GM12874 (cell line): ENCODE measurements at regions not wholly inside any gene's neighbourhood (a gene's known extent, or its start where the extent isn't known, plus 50 kb on each side); places are given as distances from the start of the nearest gene placed in this dataset.

Source experiments
- TF ChIP-seq, protein P1 (sequence below): IDR thresholded peaks from 2 replicates; pipeline ENCODE4 v1.5.1; 2011; ENCODE audit warnings: low read depth, mild to moderate bottlenecking, control low read depth, low read length, moderate library complexity; ENCODE audit not compliant: insufficient read depth

DNA sequence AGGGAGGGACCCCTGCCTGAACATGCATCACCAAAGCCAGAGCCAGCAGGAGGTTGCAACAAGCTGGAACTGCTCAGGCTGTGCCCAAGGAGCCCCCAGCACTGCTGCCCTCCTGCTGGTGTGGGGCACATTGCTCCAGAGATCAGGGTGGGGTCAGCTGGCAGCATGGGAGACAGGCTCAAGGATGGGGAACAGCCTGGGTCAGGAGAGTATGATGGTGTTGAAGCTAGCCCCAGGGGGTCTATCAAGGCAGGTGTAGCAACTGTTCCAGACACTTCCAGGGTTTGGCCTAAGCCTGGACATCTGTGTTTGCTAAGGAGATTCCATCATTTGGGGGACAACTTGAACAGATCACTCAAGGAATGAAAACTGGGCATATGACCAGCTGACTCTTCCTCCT, 133.1 kb downstream of the ATPSCKMT start:
- TF ChIP-seq, protein P1, sequence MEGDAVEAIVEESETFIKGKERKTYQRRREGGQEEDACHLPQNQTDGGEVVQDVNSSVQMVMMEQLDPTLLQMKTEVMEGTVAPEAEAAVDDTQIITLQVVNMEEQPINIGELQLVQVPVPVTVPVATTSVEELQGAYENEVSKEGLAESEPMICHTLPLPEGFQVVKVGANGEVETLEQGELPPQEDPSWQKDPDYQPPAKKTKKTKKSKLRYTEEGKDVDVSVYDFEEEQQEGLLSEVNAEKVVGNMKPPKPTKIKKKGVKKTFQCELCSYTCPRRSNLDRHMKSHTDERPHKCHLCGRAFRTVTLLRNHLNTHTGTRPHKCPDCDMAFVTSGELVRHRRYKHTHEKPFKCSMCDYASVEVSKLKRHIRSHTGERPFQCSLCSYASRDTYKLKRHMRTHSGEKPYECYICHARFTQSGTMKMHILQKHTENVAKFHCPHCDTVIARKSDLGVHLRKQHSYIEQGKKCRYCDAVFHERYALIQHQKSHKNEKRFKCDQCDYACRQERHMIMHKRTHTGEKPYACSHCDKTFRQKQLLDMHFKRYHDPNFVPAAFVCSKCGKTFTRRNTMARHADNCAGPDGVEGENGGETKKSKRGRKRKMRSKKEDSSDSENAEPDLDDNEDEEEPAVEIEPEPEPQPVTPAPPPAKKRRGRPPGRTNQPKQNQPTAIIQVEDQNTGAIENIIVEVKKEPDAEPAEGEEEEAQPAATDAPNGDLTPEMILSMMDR, result no peak

DNA sequence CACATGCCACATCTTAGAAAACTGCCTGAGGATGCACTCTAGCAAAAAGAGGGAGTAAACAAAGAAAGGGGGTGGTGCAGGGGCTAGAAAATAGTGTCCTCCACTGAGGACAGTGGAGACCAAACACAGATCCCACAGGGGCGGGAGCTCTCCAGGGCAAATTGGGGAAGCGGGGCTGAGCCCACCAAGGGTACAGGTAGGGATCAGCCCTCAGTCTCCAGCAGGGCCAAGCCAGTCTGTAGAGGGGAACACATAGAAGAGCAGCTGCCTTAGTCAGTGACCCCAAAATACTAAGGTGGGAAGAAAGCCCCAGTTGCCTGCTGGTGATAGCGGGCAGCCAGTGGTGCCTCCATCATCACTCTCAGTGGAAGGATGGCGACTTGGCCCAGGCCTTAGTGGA, 134.0 kb downstream of the ATPSCKMT start:
- TF ChIP-seq, protein P1, result no peak

DNA sequence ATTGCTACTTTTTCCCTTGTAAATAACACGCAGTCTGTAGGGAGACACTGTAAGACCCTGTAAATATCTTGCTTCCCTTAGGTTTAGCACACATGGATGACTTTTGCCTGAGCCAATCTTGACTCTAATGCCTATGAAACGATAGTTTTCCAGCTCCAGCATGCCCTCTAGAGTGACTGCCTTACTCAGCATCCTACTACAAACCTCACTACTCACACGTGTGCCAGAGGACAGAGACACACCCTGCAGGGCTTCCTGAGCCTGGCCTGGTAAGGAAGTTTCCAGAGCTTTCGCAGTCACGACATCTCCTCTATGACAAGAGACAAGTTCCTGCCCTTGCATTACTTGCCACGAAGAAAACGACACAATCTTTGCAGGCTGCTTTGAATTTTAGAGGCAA, 138.1 kb downstream of the ATPSCKMT start:
- TF ChIP-seq, protein P1, result peak; percentile 36

DNA sequence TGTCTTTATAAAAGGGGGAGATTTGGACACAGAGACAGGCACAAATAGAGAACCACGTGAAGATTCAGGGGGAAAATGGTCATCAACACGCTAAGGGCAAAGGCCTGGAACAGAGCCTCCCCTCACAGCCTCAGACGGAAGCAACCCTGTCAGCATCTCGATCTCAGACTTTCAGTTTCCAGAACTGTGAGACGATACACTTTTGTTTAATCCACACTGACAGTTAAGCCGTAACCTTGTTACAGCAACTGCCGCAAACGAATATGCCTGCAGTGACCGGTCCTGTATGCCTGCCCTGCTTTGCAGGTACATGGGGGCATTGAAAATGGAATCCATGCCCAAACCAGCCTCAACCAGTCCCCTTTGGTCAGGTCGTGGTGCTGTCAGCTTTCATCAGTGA, 139.5 kb downstream of the ATPSCKMT start:
- TF ChIP-seq, protein P1, result no peak

DNA sequence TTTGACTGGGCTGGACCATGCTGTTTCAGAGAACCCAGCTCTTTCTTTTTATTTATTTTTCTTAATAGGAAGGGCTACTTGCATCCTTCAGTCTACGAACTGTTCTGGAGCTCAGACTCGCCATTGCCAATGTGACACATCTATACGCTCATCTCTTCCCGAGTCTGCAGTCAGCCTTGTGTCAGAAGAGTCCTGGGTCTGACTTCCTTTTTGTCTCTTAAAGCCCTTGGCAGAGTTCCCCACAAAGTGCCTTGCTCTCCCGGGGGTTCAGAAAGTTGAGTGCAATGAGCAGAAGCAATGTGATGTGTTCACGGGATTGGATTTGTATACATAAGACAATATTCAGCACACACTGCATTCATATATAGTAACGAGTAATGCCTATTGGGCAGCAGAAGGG, 140.4 kb downstream of the ATPSCKMT start:
- TF ChIP-seq, protein P1, result no peak

DNA sequence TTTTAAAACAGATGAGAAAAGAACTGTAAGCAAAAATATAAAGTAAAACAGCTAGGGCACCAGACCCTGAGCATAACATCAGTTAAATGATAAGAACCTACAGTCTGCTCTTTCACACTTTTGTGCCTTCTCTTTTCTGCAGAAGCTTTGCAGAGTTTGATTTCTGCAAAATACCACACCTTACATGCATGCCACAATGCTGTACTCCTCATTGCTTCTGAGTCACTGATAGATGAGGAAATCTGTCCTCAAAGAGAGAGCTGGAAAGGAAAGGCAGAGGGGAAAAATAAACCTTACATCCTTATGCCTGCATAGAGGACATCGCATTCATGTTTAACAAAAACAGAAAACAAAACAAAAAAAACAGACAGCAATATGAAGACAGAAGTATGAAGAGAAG, 142.9 kb downstream of the ATPSCKMT start:
- TF ChIP-seq, protein P1, result no peak

DNA sequence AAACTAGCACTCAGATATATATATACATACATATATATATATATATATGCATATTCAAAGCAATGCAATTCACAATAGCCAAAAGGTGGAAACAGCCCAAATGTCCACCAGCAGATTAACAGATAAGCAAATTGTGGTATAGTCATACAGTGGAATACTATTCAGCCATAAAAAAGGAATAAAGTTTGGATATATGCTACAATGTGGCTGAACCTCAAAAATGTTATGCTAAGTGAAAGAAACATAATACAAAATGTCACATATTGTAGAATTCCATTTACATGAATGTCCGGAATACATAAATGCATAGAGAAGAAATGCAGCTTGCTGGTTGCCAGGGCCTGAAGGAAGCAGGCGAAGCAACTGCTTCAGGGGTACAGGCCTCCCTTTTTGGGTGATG, 143.4 kb downstream of the ATPSCKMT start:
- TF ChIP-seq, protein P1, result no peak

DNA sequence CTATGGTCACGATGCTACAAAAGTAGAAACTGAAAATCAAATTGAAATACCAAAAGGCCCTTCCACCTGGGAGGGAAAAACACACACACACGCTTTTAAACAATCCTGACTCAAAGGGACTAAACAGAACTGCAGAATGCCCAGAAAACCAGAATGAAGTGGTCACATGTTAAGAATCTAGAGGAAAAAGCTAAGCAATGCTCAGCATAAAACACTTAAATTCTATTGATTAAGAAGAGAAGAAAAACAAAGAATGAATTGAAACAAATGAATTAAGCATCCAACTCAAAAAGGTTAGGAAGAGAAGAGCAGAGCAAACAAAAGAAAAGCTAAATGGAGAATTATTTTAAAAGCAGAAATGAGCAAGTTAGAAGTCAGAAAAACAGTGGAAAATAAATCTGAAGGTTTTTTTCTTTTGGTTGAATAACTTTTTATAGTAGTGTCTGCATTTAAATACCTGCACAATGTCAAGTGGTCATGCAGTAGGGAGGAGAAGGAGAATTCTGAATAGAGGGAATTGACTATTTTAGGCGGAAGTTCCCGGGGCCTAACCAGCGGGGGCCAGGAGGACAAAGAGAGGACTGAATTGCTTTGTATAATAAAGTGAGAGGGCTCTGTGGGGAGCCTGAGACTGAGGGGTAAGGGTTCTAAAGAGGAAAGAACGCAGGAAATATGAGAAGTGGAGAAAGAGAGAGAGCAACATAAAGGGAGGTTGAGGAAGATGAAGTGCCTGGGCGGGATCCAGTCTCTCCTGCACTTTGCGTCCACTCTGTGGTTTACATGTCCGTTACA, 146.8 kb downstream of the ATPSCKMT start:
- TF ChIP-seq, protein P1, result no peak
